Lower leg skin (tissue), 3 donors: ENCODE measurements at regions not wholly inside any gene's neighbourhood (a gene's known extent, or its start where the extent isn't known, plus 50 kb on each side); places are given as distances from the start of the nearest gene placed in this dataset.

Source experiments
- POLR2A ChIP-seq, 2 donors: fragments of 450-650 bp; IDR thresholded peaks; one replicate each; pipeline ENCODE4 v1.6.1; 2016 to 2017; ENCODE audit warnings: antibody characterized with exemption in 2 of 2, mild to moderate bottlenecking in 1 of 2, moderate library complexity in 1 of 2
- TF ChIP-seq, protein P1 (sequence below), 3 donors: fragments of 450-650 bp; IDR thresholded peaks; one replicate each; pipeline ENCODE4 v1.5.1; 2016; ENCODE audit warnings: antibody characterized with exemption in 3 of 3, mild to moderate bottlenecking in 3 of 3, moderate library complexity in 2 of 3

DNA sequence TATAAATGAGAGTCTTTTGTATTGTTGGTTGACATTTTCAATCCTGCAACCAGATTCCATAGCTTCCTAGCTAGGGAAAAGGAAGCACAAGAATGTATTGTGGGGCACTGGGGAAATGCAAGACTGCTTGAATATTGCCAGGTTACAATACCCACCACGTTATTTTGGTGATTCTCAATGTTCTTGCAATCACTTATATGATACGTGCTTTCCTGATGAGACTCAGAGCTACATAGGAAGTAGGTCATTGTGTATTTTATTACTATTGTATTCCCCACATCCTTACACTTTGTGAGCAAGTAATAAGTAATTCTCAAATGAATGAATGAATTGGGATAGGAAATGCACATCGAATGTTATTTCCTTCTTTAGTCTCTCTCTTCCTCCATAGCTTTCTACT is 217.1 kb upstream of the CD180 start:
- TF ChIP-seq, protein P1, sequence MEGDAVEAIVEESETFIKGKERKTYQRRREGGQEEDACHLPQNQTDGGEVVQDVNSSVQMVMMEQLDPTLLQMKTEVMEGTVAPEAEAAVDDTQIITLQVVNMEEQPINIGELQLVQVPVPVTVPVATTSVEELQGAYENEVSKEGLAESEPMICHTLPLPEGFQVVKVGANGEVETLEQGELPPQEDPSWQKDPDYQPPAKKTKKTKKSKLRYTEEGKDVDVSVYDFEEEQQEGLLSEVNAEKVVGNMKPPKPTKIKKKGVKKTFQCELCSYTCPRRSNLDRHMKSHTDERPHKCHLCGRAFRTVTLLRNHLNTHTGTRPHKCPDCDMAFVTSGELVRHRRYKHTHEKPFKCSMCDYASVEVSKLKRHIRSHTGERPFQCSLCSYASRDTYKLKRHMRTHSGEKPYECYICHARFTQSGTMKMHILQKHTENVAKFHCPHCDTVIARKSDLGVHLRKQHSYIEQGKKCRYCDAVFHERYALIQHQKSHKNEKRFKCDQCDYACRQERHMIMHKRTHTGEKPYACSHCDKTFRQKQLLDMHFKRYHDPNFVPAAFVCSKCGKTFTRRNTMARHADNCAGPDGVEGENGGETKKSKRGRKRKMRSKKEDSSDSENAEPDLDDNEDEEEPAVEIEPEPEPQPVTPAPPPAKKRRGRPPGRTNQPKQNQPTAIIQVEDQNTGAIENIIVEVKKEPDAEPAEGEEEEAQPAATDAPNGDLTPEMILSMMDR (IDR thresholded peaks at IDR 0.05): no peak
- TF ChIP-seq POLR2A (IDR thresholded peaks at IDR 0.05): no peak
